ENCODE measurements at regions not wholly inside any gene's neighbourhood (a gene's known extent, or its start where the extent isn't known, plus 50 kb on each side); places are given as distances from the start of the nearest gene placed in this dataset.

DNA sequence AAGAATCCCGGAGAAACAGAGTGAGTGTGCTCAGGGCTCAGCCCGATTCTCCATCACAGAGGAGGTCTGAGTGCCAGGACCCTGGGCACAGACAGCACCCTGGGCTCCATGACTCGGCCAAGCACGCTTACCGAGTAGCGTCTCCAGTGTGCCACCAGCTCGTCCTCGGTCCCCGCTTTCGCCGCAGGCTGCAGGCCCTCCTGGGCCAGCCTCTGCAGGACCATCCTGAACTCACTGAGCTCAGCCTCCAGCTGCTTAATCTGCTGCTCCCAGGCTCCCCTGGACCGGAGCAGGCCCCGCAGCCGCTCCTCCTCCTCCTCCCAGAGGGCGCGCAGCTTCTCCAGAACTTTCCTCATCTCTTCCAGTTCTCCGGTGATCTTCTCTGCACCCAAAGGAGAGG lies 61.2 kb downstream of the SYNE3 start:
- Mint-ChIP-seq H3K9me3 (ENCODE audit: insufficient read depth) (no peaks in the 10 kb centered on the region), H3K27me3 (ENCODE audit: low read depth) (no peaks in the 10 kb centered on the region), H3K4me3 (no peak overlapping the region), H3K27ac (no peak overlapping the region), H3K4me1 (ENCODE audit: low read depth) (peaks cover 3% of the 10 kb centered on the region), H3K36me3 (ENCODE audit: low read depth) (peaks cover 46% of the 10 kb centered on the region)
- CTCF ChIA-PET, result interaction anchor here (0.6 to 4.8 kb wide), 3 partner anchors 8 to 42 kb away, joined by 3 to 33 read pairs (median 16); no protein-coding TSS in a partner anchor
- POLR2A ChIA-PET, result no interaction called here
- no peak for DNase-seq
- ATAC-seq, result no peak

DNA sequence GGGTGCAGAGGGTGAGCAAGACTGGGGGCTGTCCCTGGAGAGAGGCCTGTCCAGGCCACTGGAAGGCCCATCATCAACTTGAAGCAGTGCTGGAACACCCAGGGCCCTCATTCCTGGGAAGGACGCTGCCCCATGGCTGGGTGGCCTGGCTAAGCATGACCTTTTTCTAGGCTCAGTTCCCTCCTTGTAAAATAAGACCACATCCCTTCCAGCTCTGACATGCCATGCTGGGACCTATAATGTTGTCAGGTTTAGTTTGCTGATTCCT lies 62.8 kb downstream of the SYNE3 start:
- H3K4me1 Mint-ChIP-seq (ENCODE audit: low read depth), result peaks cover 1% of the 10 kb centered on the region
- POLR2A ChIA-PET, result interaction anchor here (1.0 to 2.4 kb wide), 2 partner anchors 10 to 69 kb away, joined by 3 to 9 read pairs; no protein-coding TSS in a partner anchor

DNA sequence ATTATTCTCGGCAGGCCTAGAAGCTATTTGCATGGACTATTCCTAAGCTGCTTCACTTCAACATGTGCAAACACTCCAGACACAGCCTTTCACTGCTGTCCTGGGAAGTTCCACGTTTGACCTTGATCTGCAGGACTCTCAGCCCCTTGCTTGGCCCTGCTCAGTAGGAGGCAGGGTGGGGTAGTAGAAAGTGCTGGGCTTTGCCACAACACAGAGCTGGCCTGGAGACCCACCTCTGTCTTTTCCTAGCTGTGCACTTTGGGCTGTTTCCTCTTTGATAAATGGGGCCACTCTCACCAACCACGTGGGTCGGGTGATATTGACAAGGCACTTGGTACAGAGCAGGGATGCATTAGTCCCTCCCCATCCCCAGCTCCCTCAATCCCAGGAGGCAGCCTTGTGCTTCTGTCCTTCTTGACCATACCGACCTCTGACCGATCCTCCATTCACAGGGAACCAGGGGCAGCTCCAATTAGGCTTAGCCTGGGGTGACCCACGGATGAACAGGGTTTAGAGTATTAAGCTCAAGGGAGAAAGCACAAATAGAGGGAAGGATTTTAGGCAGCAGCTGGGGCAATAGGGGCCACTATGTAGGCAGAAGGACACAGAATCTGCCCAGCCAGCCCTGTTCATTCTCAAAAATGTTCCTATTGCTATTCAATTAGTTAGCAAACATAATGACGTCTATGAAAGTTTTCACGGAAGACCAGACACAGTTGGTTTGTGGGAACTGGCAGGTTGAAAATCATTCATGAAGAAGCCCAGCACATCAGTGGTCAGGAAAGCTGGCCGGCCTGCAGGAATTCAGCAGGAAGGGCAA lies 63.3 kb downstream of the SYNE3 start:
- DNase-seq (no peak), ATAC-seq (no peak)
- H3K9me3 Mint-ChIP-seq (ENCODE audit: insufficient read depth), result no peaks in the 10 kb centered on the region
- ChIA-PET POLR2A (interaction anchor here (1.0 to 2.4 kb wide), 2 partner anchors 11 to 70 kb away, joined by 3 to 9 read pairs; no protein-coding TSS in a partner anchor), CTCF (interaction anchor here (0.7 to 4.8 kb wide), 22 partner anchors 10 to 106 kb away, joined by 3 to 33 read pairs (median 5); partner anchors contain the start of genes GLRX5 and SYNE3)
- peaks cover 53% of the 10 kb centered on the region for H3K36me3 Mint-ChIP-seq (ENCODE audit: low read depth)
- H3K27me3 Mint-ChIP-seq (ENCODE audit: low read depth), result no peaks in the 10 kb centered on the region
- H3K4me3 Mint-ChIP-seq, result no peak overlapping the region
- H3K4me1 Mint-ChIP-seq (ENCODE audit: low read depth), result no peaks in the 10 kb centered on the region
- no peak overlapping the region for H3K27ac Mint-ChIP-seq

More for the DNA sequence above, 62.8 kb downstream of the SYNE3 start:
- Mint-ChIP-seq H3K27ac (no peak overlapping the region), H3K4me3 (no peak overlapping the region), H3K27me3 (ENCODE audit: low read depth) (no peaks in the 10 kb centered on the region), H3K36me3 (ENCODE audit: low read depth) (peaks cover 50% of the 10 kb centered on the region), H3K9me3 (ENCODE audit: insufficient read depth) (no peaks in the 10 kb centered on the region)
- CTCF ChIA-PET, result interaction anchor here (1.9 to 4.8 kb wide), 4 partner anchors 9 to 70 kb away, joined by 4 to 33 read pairs (median 14); no protein-coding TSS in a partner anchor
- DNase-seq, result no peak
- no peak for ATAC-seq

DNA sequence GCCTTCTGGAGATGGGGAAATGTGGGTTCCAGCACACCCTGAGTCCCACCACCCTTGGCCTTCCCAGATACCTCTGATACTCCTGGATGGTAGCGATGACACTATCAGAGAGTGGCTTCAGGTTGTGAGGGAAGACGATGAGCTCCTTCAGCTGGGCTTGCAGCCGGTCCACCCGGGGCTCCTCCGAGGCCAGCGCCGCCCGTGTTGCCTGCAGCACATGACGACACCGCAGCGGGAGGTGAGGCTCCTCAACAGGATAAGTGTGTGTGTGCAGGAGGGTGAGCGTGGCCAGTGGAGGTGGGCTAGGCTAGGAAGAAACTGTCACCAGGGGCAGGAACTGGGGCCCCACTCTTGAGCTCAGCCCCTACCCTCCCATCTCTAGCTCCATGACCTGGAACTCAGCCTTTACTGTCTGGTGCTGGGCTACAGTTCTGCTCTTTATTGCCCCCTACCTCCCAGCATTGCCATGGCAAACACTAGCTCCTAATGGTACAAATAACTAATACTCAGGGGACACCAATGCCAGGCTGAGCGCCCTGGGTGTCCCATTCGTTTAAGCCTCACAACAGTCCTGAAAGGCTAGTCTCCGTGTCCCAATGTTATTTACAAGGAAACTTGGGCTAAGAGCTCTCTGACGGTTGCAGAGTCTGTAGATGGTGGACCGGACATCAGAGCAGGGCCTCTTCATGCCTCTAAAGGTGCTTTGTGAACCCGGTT lies 64.1 kb downstream of the SYNE3 start:
- ChIA-PET POLR2A (interaction anchor here (0.6 to 2.4 kb wide), 2 partner anchors 71 to 75 kb away, joined by 3 to 9 read pairs; no protein-coding TSS in a partner anchor), CTCF (interaction anchor here (0.6 to 4.8 kb wide), 24 partner anchors 10 to 261 kb away, joined by 3 to 33 read pairs (median 5); partner anchors contain the start of genes GLRX5 and SYNE3)
- Mint-ChIP-seq H3K9me3 (ENCODE audit: insufficient read depth) (no peaks in the 10 kb centered on the region), H3K27ac (no peak overlapping the region), H3K4me1 (ENCODE audit: low read depth) (no peaks in the 10 kb centered on the region), H3K36me3 (ENCODE audit: low read depth) (peaks cover 54% of the 10 kb centered on the region), H3K4me3 (no peak overlapping the region), H3K27me3 (ENCODE audit: low read depth) (no peaks in the 10 kb centered on the region)
- ATAC-seq, result peak; percentile 42
- DNase-seq, result peak; percentile 26

DNA sequence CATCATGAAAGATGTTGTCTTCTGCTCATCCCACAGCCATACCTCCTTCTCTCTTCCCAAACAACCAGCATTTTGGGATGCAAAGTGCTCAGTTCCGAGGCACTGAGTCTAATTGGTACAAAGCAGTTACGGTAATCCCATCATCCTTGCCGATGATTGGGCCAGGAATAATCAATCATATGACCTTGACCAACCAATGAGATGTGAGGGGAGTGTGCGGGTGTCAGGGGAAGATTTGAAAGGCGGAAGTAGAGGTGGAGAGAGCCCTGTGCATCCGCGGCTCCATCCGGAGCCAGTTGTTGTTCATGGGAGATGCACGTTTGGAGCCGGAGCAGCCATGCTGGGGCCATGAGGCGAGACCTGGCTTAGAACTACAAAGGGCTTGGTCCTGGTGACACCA lies 67.3 kb downstream of the SYNE3 start:
- ATAC-seq, result no peak
- Mint-ChIP-seq H3K36me3 (ENCODE audit: low read depth) (peaks cover 65% of the 10 kb centered on the region), H3K9me3 (ENCODE audit: insufficient read depth) (no peaks in the 10 kb centered on the region), H3K4me3 (no peak overlapping the region), H3K4me1 (ENCODE audit: low read depth) (no peaks in the 10 kb centered on the region), H3K27ac (peak overlapping the region; percentile 32), H3K27me3 (ENCODE audit: low read depth) (no peaks in the 10 kb centered on the region)
- CTCF ChIA-PET, result interaction anchor here (2.3 kb wide), 1 partner anchor 78 kb away, joined by 8 read pairs; no protein-coding TSS in a partner anchor
- no peak for DNase-seq
- POLR2A ChIA-PET, result no interaction called here

DNA sequence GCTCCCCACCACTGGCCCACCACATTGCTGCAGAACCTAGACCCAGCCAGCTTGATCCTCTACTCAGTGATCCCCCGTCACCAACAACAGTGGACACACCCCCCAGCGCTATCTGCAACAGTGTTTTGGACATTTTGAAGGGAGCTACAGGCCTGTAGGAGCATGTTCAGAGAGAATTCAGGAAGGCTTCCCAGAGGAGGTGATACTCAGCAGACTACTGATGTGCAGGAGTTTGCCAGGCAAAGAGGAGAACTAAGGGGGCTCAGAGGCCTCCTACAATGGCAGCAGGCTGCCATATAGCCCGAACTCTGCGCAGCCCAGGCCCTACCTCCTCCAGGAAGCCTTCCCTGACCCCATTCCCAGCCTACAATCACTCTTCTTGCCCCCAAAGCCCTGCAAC lies 70.0 kb downstream of the SYNE3 start:
- H3K9me3 Mint-ChIP-seq (ENCODE audit: insufficient read depth), result no peaks in the 10 kb centered on the region
- POLR2A ChIA-PET, result interaction anchor here (1.4 to 2.0 kb wide), 2 partner anchors 69 to 77 kb away, joined by 4 to 7 read pairs; no protein-coding TSS in a partner anchor
- no peak overlapping the region for H3K27ac Mint-ChIP-seq
- CTCF ChIA-PET, result interaction anchor here (0.8 to 9.5 kb wide), 6 partner anchors 17 to 90 kb away, joined by 3 to 185 read pairs (median 3); no protein-coding TSS in a partner anchor
- peaks cover 3% of the 10 kb centered on the region for H3K4me1 Mint-ChIP-seq (ENCODE audit: low read depth)
- ATAC-seq, result no peak
- H3K36me3 Mint-ChIP-seq (ENCODE audit: low read depth), result peaks cover 75% of the 10 kb centered on the region
- no peaks in the 10 kb centered on the region for H3K27me3 Mint-ChIP-seq (ENCODE audit: low read depth)
- no peak overlapping the region for H3K4me3 Mint-ChIP-seq
- no peak for DNase-seq

DNA sequence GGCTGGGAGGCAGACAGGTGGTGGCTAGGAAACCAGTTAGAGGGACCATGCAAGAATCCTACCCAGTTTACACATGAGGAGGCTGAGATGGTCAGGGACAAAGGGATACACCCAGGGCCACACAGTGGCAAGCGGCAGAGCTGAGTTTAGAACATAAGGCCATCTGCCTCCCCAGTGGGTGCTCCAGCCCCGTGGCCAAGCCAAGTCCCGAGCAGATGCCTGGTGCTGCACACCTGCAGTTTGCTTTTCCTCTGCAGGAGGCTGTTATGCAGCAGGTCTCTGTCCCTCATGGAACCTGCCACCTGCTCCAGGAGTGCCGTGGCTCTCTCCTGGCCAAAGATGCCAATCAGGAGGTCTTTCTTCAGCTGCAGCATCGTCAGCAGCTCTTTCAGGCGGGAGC lies 70.8 kb downstream of the SYNE3 start:
- CTCF ChIA-PET, result interaction anchor here (0.6 to 9.5 kb wide), 8 partner anchors 18 to 90 kb away, joined by 3 to 185 read pairs (median 3); no protein-coding TSS in a partner anchor

DNA sequence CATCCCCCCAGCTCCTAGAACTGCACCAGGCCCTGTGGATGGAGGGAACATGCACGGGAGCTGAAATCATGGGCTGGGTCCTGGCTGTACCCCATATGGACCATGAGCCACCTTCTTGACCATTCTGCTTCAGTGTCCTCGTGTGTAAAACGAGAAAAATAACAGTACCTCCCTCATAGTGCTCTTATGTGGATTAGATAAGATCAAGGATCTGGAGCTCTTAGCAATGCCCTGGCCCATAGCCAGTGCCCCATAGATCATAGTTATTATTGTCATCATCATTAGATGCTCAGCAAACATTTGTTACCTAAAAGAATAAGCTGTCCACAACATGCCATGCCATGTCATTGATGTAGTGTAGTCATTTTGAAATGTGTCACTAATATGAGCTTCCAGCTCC lies 71.3 kb downstream of the SYNE3 start:
- H3K27me3 Mint-ChIP-seq (ENCODE audit: low read depth), result no peaks in the 10 kb centered on the region
- no peak for ATAC-seq
- H3K4me1 Mint-ChIP-seq (ENCODE audit: low read depth), result peaks cover 3% of the 10 kb centered on the region
- H3K27ac Mint-ChIP-seq, result peak overlapping the region; percentile 14
- no peak for DNase-seq
- ChIA-PET POLR2A (interaction anchor here (1.3 to 2.0 kb wide), 3 partner anchors 17 to 78 kb away, joined by 3 to 7 read pairs (median 4); no protein-coding TSS in a partner anchor), CTCF (interaction anchor here (0.6 to 9.5 kb wide), 5 partner anchors 18 to 79 kb away, joined by 3 to 185 read pairs (median 4); no protein-coding TSS in a partner anchor)
- H3K36me3 Mint-ChIP-seq (ENCODE audit: low read depth), result peaks cover 72% of the 10 kb centered on the region
- no peak overlapping the region for H3K4me3 Mint-ChIP-seq
- H3K9me3 Mint-ChIP-seq (ENCODE audit: insufficient read depth), result no peaks in the 10 kb centered on the region

More for the DNA sequence above, 70.8 kb downstream of the SYNE3 start:
- Mint-ChIP-seq H3K4me1 (ENCODE audit: low read depth) (peaks cover 3% of the 10 kb centered on the region), H3K27ac (peak overlapping the region; percentile 14), H3K27me3 (ENCODE audit: low read depth) (no peaks in the 10 kb centered on the region), H3K4me3 (no peak overlapping the region), H3K9me3 (ENCODE audit: insufficient read depth) (no peaks in the 10 kb centered on the region), H3K36me3 (ENCODE audit: low read depth) (peaks cover 71% of the 10 kb centered on the region)
- POLR2A ChIA-PET, result interaction anchor here (1.3 to 2.0 kb wide), 3 partner anchors 17 to 78 kb away, joined by 3 to 7 read pairs (median 4); no protein-coding TSS in a partner anchor
- no peak for DNase-seq
- ATAC-seq, result no peak

DNA sequence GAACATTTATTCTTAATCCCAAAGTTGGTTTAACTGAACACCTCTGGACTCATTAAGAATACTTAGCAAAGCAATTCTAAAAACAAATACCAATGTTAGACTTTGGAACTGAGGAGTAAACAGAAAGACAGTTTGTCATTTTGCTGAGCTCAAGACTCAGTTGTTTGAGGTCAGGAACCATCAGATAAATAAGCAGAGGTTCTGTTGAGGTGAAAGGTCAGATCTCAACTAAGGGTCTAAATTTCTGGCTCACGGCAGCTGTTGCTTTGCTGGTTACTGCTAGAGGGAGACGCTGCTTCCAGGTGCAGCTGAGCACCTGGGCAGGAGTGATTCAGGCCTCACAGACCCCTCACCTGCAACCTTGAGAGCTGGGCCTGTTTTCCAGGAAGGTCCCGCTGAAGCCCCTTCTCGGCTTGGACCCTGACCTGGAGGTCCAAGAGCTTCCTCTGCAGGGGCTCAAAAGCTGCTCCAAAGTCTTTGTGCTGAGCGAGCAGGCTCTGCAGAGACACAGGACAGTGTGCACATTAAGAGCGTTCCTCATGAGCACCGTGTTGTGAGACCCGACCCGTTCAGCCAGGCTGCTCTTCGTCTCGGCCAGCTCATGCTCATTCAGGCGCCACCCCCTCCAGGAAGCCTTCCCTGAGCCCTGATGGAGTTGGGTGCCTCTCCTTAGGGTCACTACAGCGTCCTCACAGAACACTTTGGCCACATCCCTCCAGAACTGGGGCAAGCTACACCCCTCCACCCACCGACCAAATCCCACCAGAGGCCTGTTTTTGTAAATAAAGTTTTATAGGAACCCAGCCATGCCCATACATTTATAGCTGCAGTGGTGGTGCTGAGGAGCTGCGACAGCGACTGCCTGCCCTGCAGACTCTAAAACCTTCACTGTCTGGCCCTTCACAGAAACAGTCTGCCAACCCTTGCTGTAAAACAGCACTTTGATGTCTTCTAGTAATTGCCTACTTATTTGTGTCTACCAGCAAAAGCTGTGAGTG lies 72.0 kb downstream of the SYNE3 start:
- DNase-seq, result no peak
- ATAC-seq, result no peak
- H3K27me3 Mint-ChIP-seq (ENCODE audit: low read depth), result no peaks in the 10 kb centered on the region
- ChIA-PET POLR2A (interaction anchor here (1.3 to 2.6 kb wide), 3 partner anchors 18 to 79 kb away, joined by 3 to 7 read pairs (median 6); no protein-coding TSS in a partner anchor), CTCF (interaction anchor here (1.1 to 9.5 kb wide), 7 partner anchors 9 to 87 kb away, joined by 3 to 185 read pairs (median 6); no protein-coding TSS in a partner anchor)
- no peak overlapping the region for H3K4me3 Mint-ChIP-seq
- no peak overlapping the region for H3K27ac Mint-ChIP-seq
- H3K36me3 Mint-ChIP-seq (ENCODE audit: low read depth), result peaks cover 72% of the 10 kb centered on the region
- no peaks in the 10 kb centered on the region for H3K9me3 Mint-ChIP-seq (ENCODE audit: insufficient read depth)
- peaks cover 3% of the 10 kb centered on the region for H3K4me1 Mint-ChIP-seq (ENCODE audit: low read depth)

DNA sequence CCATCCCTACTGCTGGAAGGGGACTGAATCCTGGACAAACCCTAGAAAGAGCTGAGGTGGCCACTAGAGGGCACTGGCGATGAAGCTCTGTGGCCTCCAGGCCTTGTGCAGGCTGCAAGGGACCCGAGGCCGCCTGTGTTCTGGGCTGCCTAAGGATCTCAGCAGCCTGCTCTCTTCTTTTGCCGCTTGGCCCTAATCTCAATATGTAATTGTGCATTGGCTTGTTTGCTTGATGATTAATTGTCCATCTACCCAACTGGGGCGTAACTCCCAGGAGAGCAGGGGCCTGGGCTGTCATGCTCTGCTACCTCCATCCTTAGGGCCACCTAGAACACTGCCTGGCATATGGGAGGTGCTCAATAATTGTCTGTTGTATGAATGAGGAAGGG lies 73.8 kb downstream of the SYNE3 start:
- CTCF ChIA-PET, result interaction anchor here (0.9 to 9.5 kb wide), 27 partner anchors 9 to 437 kb away, joined by 3 to 185 read pairs (median 7); partner anchors contain the start of genes GLRX5 and SYNE3
- peak; percentile 78 for DNase-seq
- POLR2A ChIA-PET, result interaction anchor here (0.9 to 2.6 kb wide), 2 partner anchors 72 to 80 kb away, joined by 3 to 6 read pairs; no protein-coding TSS in a partner anchor
- Mint-ChIP-seq H3K4me3 (no peak overlapping the region), H3K36me3 (ENCODE audit: low read depth) (peaks cover 71% of the 10 kb centered on the region), H3K27ac (peak overlapping the region; percentile 40), H3K27me3 (ENCODE audit: low read depth) (no peaks in the 10 kb centered on the region), H3K9me3 (ENCODE audit: insufficient read depth) (no peaks in the 10 kb centered on the region), H3K4me1 (ENCODE audit: low read depth) (peaks cover 3% of the 10 kb centered on the region)
- peak; percentile 94 for ATAC-seq
